Stomach (tissue), 4 donors: ENCODE measurements at regions not wholly inside any gene's neighbourhood (a gene's known extent, or its start where the extent isn't known, plus 50 kb on each side); places are given as distances from the start of the nearest gene placed in this dataset.

Experiments
- CTCF ChIP-seq, 7 experiments: fragments of 450-650 bp in 4 of 7; fragments of 200-600 bp in 3 of 7; sonication (generic) in 3 of 7; IDR thresholded peaks; one replicate each; pipeline ENCODE4 v1.5.1; 2016 to 2019; ENCODE audit warnings: antibody characterized with exemption in 7 of 7, control low read depth in 2 of 7, mild to moderate bottlenecking in 1 of 7
- POLR2A ChIP-seq, 4 donors: fragments of 450-650 bp; IDR thresholded peaks; one replicate each; pipeline ENCODE4 v1.6.1; 2016; ENCODE audit warnings: antibody characterized with exemption in 4 of 4, control low read depth in 2 of 4, mild to moderate bottlenecking in 1 of 4, moderate library complexity in 1 of 4
- POLR2AphosphoS5 ChIP-seq, 3 donors: sonication (generic); formaldehyde crosslinking; IDR thresholded peaks; one replicate each; pipeline ENCODE4 v1.6.1; 2016; ENCODE audit warnings: antibody characterized with exemption in 3 of 3

- no peak for TF ChIP-seq CTCF (IDR thresholded peaks at IDR 0.05)
- no peak for TF ChIP-seq POLR2AphosphoS5 (IDR thresholded peaks at IDR 0.05)
- TF ChIP-seq POLR2A (IDR thresholded peaks at IDR 0.05) = no peak
Measured at GRCh38 chr1:106944721-106945120, 111.8 kb upstream of the PRMT6 start.
